Fibroblast of lung (primary cell): ENCODE measurements at regions not wholly inside any gene's neighbourhood (a gene's known extent, or its start where the extent isn't known, plus 50 kb on each side); places are given as distances from the start of the nearest gene placed in this dataset.

Experiments used
- CTCF ChIP-seq, 2 donors: IDR thresholded peaks in 1 of 2; conservative IDR thresholded peaks in 1 of 2; 1 replicate in 1 of 2; 2 replicates in 1 of 2; pipeline ENCODE4 v1.5.1; 2011 to 2012; ENCODE audit warnings: low read length in 2 of 2, control low read depth in 1 of 2, inconsistent platforms in 1 of 2, low read depth in 1 of 2, mild to moderate bottlenecking in 1 of 2
- EZH2 ChIP-seq: IDR thresholded peaks from 2 replicates; pipeline ENCODE4 v1.5.1; 2012; ENCODE audit warnings: low read length, control low read depth, mild to moderate bottlenecking; ENCODE audit errors: missing control alignments

GRCh38 chr11:128236506-128237498, 350.6 kb downstream of the ETS1 start:
- TF ChIP-seq CTCF (conservative IDR thresholded peaks at IDR 0.05 in 1 of 2, IDR thresholded peaks at IDR 0.05 in 1 of 2; ENCODE audit: low read depth in 1 of 2, low read length in 2 of 2) (no peak), EZH2 (no peak)
